H1 (cell line): ENCODE measurements at regions not wholly inside any gene's neighbourhood (a gene's known extent, or its start where the extent isn't known, plus 50 kb on each side); places are given as distances from the start of the nearest gene placed in this dataset.

ENCODE experiments used
- CTCF ChIA-PET: fragments of 300-600 bp; sonication (Branson Sonifier 250); formaldehyde crosslinking; loops from one replicate; lab custom pipeline; 2021; ENCODE audit not compliant: partially characterized antibody; lab: Charles Lee
- POLR2A ChIA-PET: fragments of 300-600 bp; sonication (Branson Sonifier 250); formaldehyde crosslinking; loops from one replicate; lab custom pipeline; 2021; ENCODE audit warnings: inconsistent platforms; ENCODE audit not compliant: partially characterized antibody; lab: Charles Lee
- DNase-seq, 2 experiments: peaks; one replicate each; pipeline versions ENCODE4 v3.0.0 to v3.0.0-alpha.2; 2010 to 2022; ENCODE audit warnings: low spot score in 2 of 2, low read depth in 1 of 2, mixed read lengths in 1 of 2
- FAIRE-seq: peaks from 2 replicates; lab custom pipeline; 2011; peaks lifted over from hg19 to GRCh38; lab: Jason Lieb, UNC
- H2AFZ ChIP-seq: 2 replicates; pipeline ENCODE4 v1.8.1; 2012; ENCODE audit warnings: low read length, inconsistent platforms
- H2AK5ac ChIP-seq: 2 replicates; pipeline ENCODE4 v1.6.1; 2013; ENCODE audit warnings: low read depth, low read length
- H2BK120ac ChIP-seq: replicated peaks from 2 replicates; pipeline ENCODE3; 2013; ENCODE audit warnings: low read depth, low read length, inconsistent platforms
- H2BK12ac ChIP-seq: 2 replicates; pipeline ENCODE4 v1.6.1; 2013; ENCODE audit warnings: low read depth, low read length
- H2BK15ac ChIP-seq: 2 replicates; pipeline ENCODE4 v1.6.1; 2013; ENCODE audit warnings: low read length
- H2BK20ac ChIP-seq: 2 replicates; pipeline ENCODE4 v1.6.1; 2013; ENCODE audit warnings: low read length
- H2BK5ac ChIP-seq: 2 replicates; pipeline ENCODE4 v1.6.1; 2013; ENCODE audit warnings: low read depth, low read length
- H3K14ac ChIP-seq: 2 replicates; pipeline ENCODE4 v1.6.1; 2013; ENCODE audit warnings: inconsistent platforms; ENCODE audit not compliant: insufficient read length
- H3K18ac ChIP-seq: 2 replicates; pipeline ENCODE4 v1.6.1; 2013; ENCODE audit warnings: low read length; ENCODE audit errors: extremely low read depth
- H3K23ac ChIP-seq: 2 replicates; pipeline ENCODE4 v1.6.1; 2013; ENCODE audit warnings: inconsistent platforms; ENCODE audit not compliant: insufficient read length
- H3K23me2 ChIP-seq: 2 replicates; pipeline ENCODE4 v1.6.1; 2013; ENCODE audit warnings: low read depth, low read length
- H3K27ac ChIP-seq: 2 replicates; pipeline ENCODE4 v1.6.1; 2011; ENCODE audit warnings: low read depth, low read length, inconsistent platforms
- H3K27me3 ChIP-seq, 4 experiments: replicated peaks in 1 of 4; 1 replicate in 1 of 4; 2 replicates in 3 of 4; pipeline versions ENCODE4 v1.6.1 to v1.8.1; 2011 to 2013; ENCODE audit warnings: low read length in 3 of 4, mild to moderate bottlenecking in 3 of 4, inconsistent platforms in 2 of 4, mixed read lengths in 2 of 4, moderate library complexity in 1 of 4; ENCODE audit not compliant: control insufficient read depth in 3 of 4, insufficient read depth in 3 of 4; ENCODE audit errors: extremely low read depth in 1 of 4
- H3K36me3 ChIP-seq, 4 experiments: 2 replicates each; pipeline versions ENCODE4 v1.6.1 to v1.8.1; 2011 to 2013; ENCODE audit warnings: mild to moderate bottlenecking in 4 of 4, low read length in 3 of 4, moderate library complexity in 2 of 4, control low read depth in 1 of 4, inconsistent platforms in 1 of 4; ENCODE audit not compliant: insufficient read depth in 4 of 4, control insufficient read depth in 2 of 4
- H3K4ac ChIP-seq: replicated peaks from 2 replicates; pipeline ENCODE3; 2013; ENCODE audit warnings: low read length, low read depth, mixed read lengths, inconsistent platforms; ENCODE audit not compliant: insufficient read length
- H3K4me1 ChIP-seq, 4 experiments: replicated peaks in 1 of 4; 1 replicate in 1 of 4; 2 replicates in 3 of 4; pipeline versions ENCODE4 v1.6.1 to v1.8.1; 2011 to 2013; ENCODE audit warnings: low read length in 3 of 4, inconsistent platforms in 2 of 4, mixed read lengths in 1 of 4; ENCODE audit not compliant: insufficient read depth in 4 of 4, control insufficient read depth in 3 of 4
- H3K4me2 ChIP-seq, 2 experiments: 2 replicates each; pipeline versions ENCODE4 v1.6.1 to v1.8.1; 2011 to 2013; ENCODE audit warnings: low read depth in 2 of 2, low read length in 2 of 2, control low read depth in 1 of 2, inconsistent platforms in 1 of 2, mild to moderate bottlenecking in 1 of 2; ENCODE audit not compliant: insufficient read depth in 1 of 2
- H3K4me3 ChIP-seq, 4 experiments: fragments of 200-600, 300-600 bp in 1 of 4; sonication (generic), shearing (Covaris generic), sonication (Bioruptor Twin) in 1 of 4; 2 replicates each; pipeline versions ENCODE4 v1.5.1 to v1.8.1; 2011 to 2016; ENCODE audit warnings: low read length in 4 of 4, low read depth in 3 of 4, control low read depth in 2 of 4, inconsistent platforms in 2 of 4, mild to moderate bottlenecking in 2 of 4, mixed read lengths in 1 of 4, moderate library complexity in 1 of 4; ENCODE audit not compliant: insufficient read depth in 2 of 4; ENCODE audit errors: extremely low read depth in 1 of 4
- H3K56ac ChIP-seq: replicated peaks from 2 replicates; pipeline ENCODE3; 2013; ENCODE audit warnings: low read depth, mild to moderate bottlenecking, mixed read lengths, low read length, inconsistent platforms; ENCODE audit not compliant: insufficient read length
- H3K79me1 ChIP-seq: 2 replicates; pipeline ENCODE4 v1.6.1; 2013; ENCODE audit warnings: low read depth, low read length, control low read depth
- H3K79me2 ChIP-seq, 2 experiments: 2 replicates each; pipeline versions ENCODE4 v1.6.1 to v1.8.1; 2012 to 2013; ENCODE audit warnings: low read length in 2 of 2, mild to moderate bottlenecking in 2 of 2, inconsistent platforms in 1 of 2; ENCODE audit not compliant: insufficient read depth in 2 of 2, control insufficient read depth in 1 of 2
- H3K9ac ChIP-seq, 4 experiments: replicated peaks in 1 of 4; 1 replicate in 1 of 4; 2 replicates in 3 of 4; pipeline versions ENCODE4 v1.6.1 to v1.8.1; 2011 to 2013; ENCODE audit warnings: low read depth in 3 of 4, low read length in 3 of 4, control low read depth in 2 of 4, mild to moderate bottlenecking in 2 of 4, moderate library complexity in 2 of 4, inconsistent platforms in 1 of 4; ENCODE audit errors: extremely low read depth in 1 of 4
- H3K9me3 ChIP-seq, 2 experiments: 2 replicates each; pipeline versions ENCODE4 v1.6.1 to v1.8.1; 2012 to 2013; ENCODE audit warnings: mild to moderate bottlenecking in 2 of 2, moderate library complexity in 2 of 2, control low read depth in 1 of 2, inconsistent platforms in 1 of 2, low read depth in 1 of 2, low read length in 1 of 2, mixed read lengths in 1 of 2; ENCODE audit not compliant: insufficient read depth in 2 of 2
- H4K20me1 ChIP-seq, 2 experiments: replicated peaks in 1 of 2; 2 replicates each; pipeline versions ENCODE3 to v1.8.1; 2011 to 2013; ENCODE audit warnings: inconsistent platforms in 2 of 2, low read length in 2 of 2, mild to moderate bottlenecking in 1 of 2; ENCODE audit not compliant: insufficient read depth in 2 of 2, control insufficient read depth in 1 of 2
- H4K5ac ChIP-seq: 2 replicates; pipeline ENCODE4 v1.6.1; 2013; ENCODE audit warnings: low read length, low read depth, mixed read lengths, inconsistent platforms; ENCODE audit not compliant: insufficient read length
- H4K8ac ChIP-seq: 2 replicates; pipeline ENCODE4 v1.8.0; 2013; ENCODE audit warnings: mild to moderate bottlenecking, moderate library complexity, low read length, inconsistent platforms; ENCODE audit not compliant: insufficient read depth; ENCODE audit errors: extremely low read depth
- H4K91ac ChIP-seq: replicated peaks from 2 replicates; pipeline ENCODE3; 2013; ENCODE audit warnings: low read length, mixed read lengths, inconsistent platforms; ENCODE audit not compliant: insufficient read length
- CHD2 ChIP-seq: IDR thresholded peaks from 2 replicates; pipeline ENCODE4 v1.6.1; 2012; ENCODE audit warnings: low read length, improper control_type of control experiment
- FOSL1 ChIP-seq: IDR thresholded peaks from 2 replicates; pipeline ENCODE4 v1.6.1; 2011; ENCODE audit warnings: mild to moderate bottlenecking, low read depth, low read length, moderate library complexity; ENCODE audit not compliant: insufficient read depth
- PHF8 ChIP-seq: fragments of 200-600 bp; sonication (generic); conservative IDR thresholded peaks from 2 replicates; pipeline ENCODE4 v1.7.1; 2012; ENCODE audit warnings: low read depth, mild to moderate bottlenecking, inconsistent platforms, low read length, moderate library complexity
- RXRA ChIP-seq: IDR thresholded peaks from 2 replicates; pipeline ENCODE4 v1.6.1; 2011; ENCODE audit warnings: low read depth, mild to moderate bottlenecking, low read length, moderate library complexity; ENCODE audit not compliant: insufficient read depth
- SAP30 ChIP-seq: fragments of 300-600 bp; sonication (generic); IDR thresholded peaks from 2 replicates; pipeline ENCODE4 v1.7.1; 2012; ENCODE audit warnings: low read length, moderate library complexity, mild to moderate bottlenecking, inconsistent platforms; ENCODE audit not compliant: insufficient read depth, insufficient replicate concordance
- SIRT6 ChIP-seq: IDR thresholded peaks from one replicate; pipeline ENCODE4 v1.7.1; 2012; ENCODE audit warnings: low read length, inconsistent platforms
- TAF1 ChIP-seq: IDR thresholded peaks from 2 replicates; pipeline ENCODE4 v1.6.1; 2011; ENCODE audit warnings: mild to moderate bottlenecking, low read depth, low read length
- USF2 ChIP-seq: IDR thresholded peaks from 2 replicates; pipeline ENCODE4 v1.6.1; 2011; ENCODE audit warnings: low read length, improper control_type of control experiment
- WGBS, 2 experiments: shearing (Covaris generic) in 1 of 2; methylation state at CpG; one replicate each; pipeline versions ENCODE4 v1.1.6 to v1.1.7; 2013 to 2015; ENCODE audit warnings: low lambda C conversion rate in 2 of 2, mixed read lengths in 2 of 2, inconsistent platforms in 1 of 2, low coverage in 1 of 2, missing lambda C conversion rate in 1 of 2; ENCODE audit not compliant: insufficient replicate concordance in 2 of 2, insufficient coverage in 1 of 2, insufficient read length in 1 of 2; ENCODE audit errors: extremely low coverage in 1 of 2, missing lambda C conversion rate in 1 of 2; 5-methylcytosine and 5-hydroxymethylcytosine counted together

GRCh38 chr15:81950841-81951414, 94.9 kb downstream of the MEX3B start:
- Histone ChIP-seq H3K9me3 (no peaks in the 10 kb centered on the region), H3K79me2 (no peaks in the 10 kb centered on the region), H3K18ac (no peak overlapping the region), H3K9ac (no peak overlapping the region), H2BK12ac (no peak overlapping the region), H2AFZ (no peak overlapping the region), H2BK15ac (no peak overlapping the region), H4K20me1 (no peaks in the 10 kb centered on the region), H3K4me1 (no peaks in the 10 kb centered on the region), H3K4ac (no peak overlapping the region), H2AK5ac (no peak overlapping the region), H3K23ac (no peak overlapping the region), H3K14ac (no peak overlapping the region)
- DNase-seq (no peak), FAIRE-seq (no peak)
- no peak for TF ChIP-seq PHF8
- no peak for TF ChIP-seq CHD2
- TF ChIP-seq SIRT6 = no peak
- TF ChIP-seq USF2 = no peak
- no peak for TF ChIP-seq FOSL1
- TF ChIP-seq RXRA = no peak
- no peak for TF ChIP-seq TAF1
- no peak for TF ChIP-seq SAP30
- TF ChIP-seq, all 59 proteins: peak for 0
- Histone ChIP-seq H4K91ac (no peak overlapping the region), H4K8ac (no peak overlapping the region), H2BK5ac (0 out of 2 replicates have a peak overlapping the region, but pooled peaks have one; percentile 15), H3K27ac (no peak overlapping the region), H3K56ac (no peak overlapping the region), H3K36me3 (no peaks in the 10 kb centered on the region), H3K4me3 (no peak overlapping the region), H3K27me3 (no peaks in the 10 kb centered on the region; a peak in 1 of 7 replicates), H3K4me2 (no peak overlapping the region), H3K79me1 (no peaks in the 10 kb centered on the region), H2BK120ac (no peak overlapping the region), H2BK20ac (no peak overlapping the region), H3K23me2 (no peaks in the 10 kb centered on the region; the same call in 1 of the 2 replicates), H4K5ac (no peak overlapping the region)
- 84% methylated on average over 7 of the region's 7 CpGs; no CpG with 5 or more reads in 1 of the 2 experiments for WGBS, 2 experiments
- ChIA-PET CTCF (interaction anchor here (3.6 kb wide), 1 partner anchor 11 kb away, joined by 20 read pairs; no protein-coding TSS in a partner anchor), POLR2A (no interaction called here)
